Hepatocyte (in vitro differentiated cells): ENCODE measurements at regions not wholly inside any gene's neighbourhood (a gene's known extent, or its start where the extent isn't known, plus 50 kb on each side); places are given as distances from the start of the nearest gene placed in this dataset.

ENCODE experiments used
- EZH2 ChIP-seq: fragments of 200-600 bp; sonication (generic); IDR thresholded peaks from 2 replicates; pipeline ENCODE4 v1.6.1; 2016; ENCODE audit warnings: antibody characterized with exemption, mild to moderate bottlenecking, borderline replicate concordance
- EZH2phosphoT487 ChIP-seq: fragments of 200-600 bp; sonication (generic); IDR thresholded peaks from one replicate; pipeline ENCODE4 v1.6.1; 2018; ENCODE audit warnings: antibody characterized with exemption, mild to moderate bottlenecking, low read depth, moderate library complexity; ENCODE audit not compliant: unreplicated experiment, severe bottlenecking
- TF ChIP-seq, protein P1 (sequence below): fragments of 200-600 bp; sonication (generic); IDR thresholded peaks from 2 replicates; pipeline ENCODE4 v1.5.1; 2016; ENCODE audit warnings: antibody characterized with exemption, mild to moderate bottlenecking; ENCODE audit not compliant: poor library complexity

DNA sequence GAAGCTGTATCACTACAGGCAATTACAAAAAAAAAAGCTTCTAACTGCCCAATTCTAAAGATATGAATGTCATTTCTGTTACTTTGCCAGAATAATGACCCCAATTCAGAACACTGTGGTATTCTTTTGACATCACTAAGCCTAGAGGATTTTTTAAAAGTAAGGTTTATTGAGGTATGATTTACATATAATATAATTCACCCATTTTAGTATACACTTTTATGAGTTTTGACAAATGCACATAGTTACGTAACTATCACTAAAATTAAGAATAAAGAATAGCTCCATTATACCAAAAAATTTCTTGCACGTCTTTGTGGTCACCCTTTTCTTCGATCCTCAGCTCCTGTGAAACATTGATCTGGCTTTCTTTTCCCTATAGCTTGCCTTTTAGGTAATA is 74.0 kb upstream of the PLSCR5 start:
- TF ChIP-seq EZH2phosphoT487 (no peak), EZH2 (no peak)
- TF ChIP-seq, protein P1, sequence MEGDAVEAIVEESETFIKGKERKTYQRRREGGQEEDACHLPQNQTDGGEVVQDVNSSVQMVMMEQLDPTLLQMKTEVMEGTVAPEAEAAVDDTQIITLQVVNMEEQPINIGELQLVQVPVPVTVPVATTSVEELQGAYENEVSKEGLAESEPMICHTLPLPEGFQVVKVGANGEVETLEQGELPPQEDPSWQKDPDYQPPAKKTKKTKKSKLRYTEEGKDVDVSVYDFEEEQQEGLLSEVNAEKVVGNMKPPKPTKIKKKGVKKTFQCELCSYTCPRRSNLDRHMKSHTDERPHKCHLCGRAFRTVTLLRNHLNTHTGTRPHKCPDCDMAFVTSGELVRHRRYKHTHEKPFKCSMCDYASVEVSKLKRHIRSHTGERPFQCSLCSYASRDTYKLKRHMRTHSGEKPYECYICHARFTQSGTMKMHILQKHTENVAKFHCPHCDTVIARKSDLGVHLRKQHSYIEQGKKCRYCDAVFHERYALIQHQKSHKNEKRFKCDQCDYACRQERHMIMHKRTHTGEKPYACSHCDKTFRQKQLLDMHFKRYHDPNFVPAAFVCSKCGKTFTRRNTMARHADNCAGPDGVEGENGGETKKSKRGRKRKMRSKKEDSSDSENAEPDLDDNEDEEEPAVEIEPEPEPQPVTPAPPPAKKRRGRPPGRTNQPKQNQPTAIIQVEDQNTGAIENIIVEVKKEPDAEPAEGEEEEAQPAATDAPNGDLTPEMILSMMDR, result no peak
